ENCODE measurements at regions not wholly inside any gene's neighbourhood (a gene's known extent, or its start where the extent isn't known, plus 50 kb on each side); places are given as distances from the start of the nearest gene placed in this dataset.

- H3K18ac ChIP-seq (ENCODE audit: low read length), result no peak overlapping the region
- H3K23ac ChIP-seq (ENCODE audit: low read depth, low read length, poor library complexity), result no peak overlapping the region
- no peak overlapping the region for H3K14ac ChIP-seq (ENCODE audit: low read length)
- H2BK12ac ChIP-seq (ENCODE audit: low read length), result no peak overlapping the region
- no peaks in the 10 kb centered on the region for H3K79me1 ChIP-seq (ENCODE audit: low read depth, low read length)
- H2BK120ac ChIP-seq (ENCODE audit: low read depth, low read length), result no peak overlapping the region
- H3K4ac ChIP-seq (ENCODE audit: low read length), result no peak overlapping the region
- H3K27me3 ChIP-seq (ENCODE audit: control insufficient read depth in 3 of 3, insufficient read depth in 3 of 3, low read depth in 1 of 3, low read length in 3 of 3), result no peaks in the 10 kb centered on the region
- no peak overlapping the region for H3K4me3 ChIP-seq (ENCODE audit: low read length in 2 of 2)
- H4K91ac ChIP-seq (ENCODE audit: low read depth, low read length, poor library complexity), result no peak overlapping the region
- H2AFZ ChIP-seq (ENCODE audit: low read length), result peak overlapping the region; percentile 53
- peaks cover 0 to 3% of the 10 kb centered on the region in 2 donors for H3K4me1 ChIP-seq (ENCODE audit: control insufficient read depth in 2 of 2, insufficient read depth in 1 of 2, low read depth in 1 of 2, low read length in 2 of 2)
- no CpG with 5 or more reads among the region's 11 CpGs for WGBS, 2 donors (ENCODE audit: extremely low coverage in 2 of 2, insufficient read length in 2 of 2, insufficient replicate concordance in 1 of 2)
- H3K9me3 ChIP-seq (replicated peaks in 1 of 2; ENCODE audit: control insufficient read depth in 2 of 2, insufficient read depth in 1 of 2, low read depth in 1 of 2, low read length in 2 of 2), result no peaks in the 10 kb centered on the region
- H3K36me3 ChIP-seq (replicated peaks in 1 of 2; ENCODE audit: control insufficient read depth in 2 of 2, insufficient read depth in 2 of 2, low read length in 2 of 2), result no peaks in the 10 kb centered on the region
- DNase-seq (ENCODE audit: low spot score), result no peak
- no peak overlapping the region for H3K9ac ChIP-seq (ENCODE audit: low read depth, low read length, poor library complexity)
- H3K27ac ChIP-seq (replicated peaks; ENCODE audit: low read length), result no peak overlapping the region
- H2BK5ac ChIP-seq (ENCODE audit: low read length), result no peak overlapping the region
- no peak overlapping the region for H3K4me2 ChIP-seq (ENCODE audit: insufficient read depth, low read length, poor library complexity, severe bottlenecking)
- no peak overlapping the region for H2BK15ac ChIP-seq (ENCODE audit: low read length)
- no peak overlapping the region for H2AK5ac ChIP-seq (ENCODE audit: low read depth, low read length)
- no peak overlapping the region for H4K8ac ChIP-seq (ENCODE audit: low read depth, low read length)
These were observed 348.7 kb downstream of the HLX start for GRCh38 chr1:221227872-221228337.

- Histone ChIP-seq H4K91ac (ENCODE audit: low read depth, low read length, poor library complexity) (no peak overlapping the region), H2AFZ (ENCODE audit: low read length) (no peak overlapping the region), H3K14ac (ENCODE audit: low read length) (no peak overlapping the region), H3K27me3 (ENCODE audit: control insufficient read depth in 3 of 3, insufficient read depth in 3 of 3, low read depth in 1 of 3, low read length in 3 of 3) (no peaks in the 10 kb centered on the region), H3K4me2 (ENCODE audit: insufficient read depth, low read length, poor library complexity, severe bottlenecking) (no peak overlapping the region), H3K9ac (ENCODE audit: low read depth, low read length, poor library complexity) (no peak overlapping the region), H2BK15ac (ENCODE audit: low read length) (no peak overlapping the region), H3K27ac (replicated peaks; ENCODE audit: low read length) (no peak overlapping the region), H3K4me1 (ENCODE audit: control insufficient read depth in 2 of 2, insufficient read depth in 1 of 2, low read depth in 1 of 2, low read length in 2 of 2) (peaks cover 0 to 3% of the 10 kb centered on the region in 2 donors), H2AK5ac (ENCODE audit: low read depth, low read length) (no peak overlapping the region), H3K4me3 (ENCODE audit: low read length in 2 of 2) (no peak overlapping the region), H2BK12ac (ENCODE audit: low read length) (no peak overlapping the region), H3K23ac (ENCODE audit: low read depth, low read length, poor library complexity) (no peak overlapping the region), H3K4ac (ENCODE audit: low read length) (no peak overlapping the region), H3K79me1 (ENCODE audit: low read depth, low read length) (no peaks in the 10 kb centered on the region), H3K9me3 (replicated peaks in 1 of 2; ENCODE audit: control insufficient read depth in 2 of 2, insufficient read depth in 1 of 2, low read depth in 1 of 2, low read length in 2 of 2) (no peaks in the 10 kb centered on the region), H3K36me3 (replicated peaks in 1 of 2; ENCODE audit: control insufficient read depth in 2 of 2, insufficient read depth in 2 of 2, low read length in 2 of 2) (no peaks in the 10 kb centered on the region), H2BK5ac (ENCODE audit: low read length) (no peak overlapping the region), H2BK120ac (ENCODE audit: low read depth, low read length) (no peak overlapping the region), H3K18ac (ENCODE audit: low read length) (no peak overlapping the region), H4K8ac (ENCODE audit: low read depth, low read length) (no peak overlapping the region)
- no peak for DNase-seq (ENCODE audit: low spot score)
- no CpG with 5 or more reads among the region's 5 CpGs for WGBS, 2 donors (ENCODE audit: extremely low coverage in 2 of 2, insufficient read length in 2 of 2, insufficient replicate concordance in 1 of 2)
These were observed 349.4 kb downstream of the HLX start for GRCh38 chr1:221228594-221228993.

- Histone ChIP-seq H2AK5ac (ENCODE audit: low read depth, low read length) (no peak overlapping the region), H2BK12ac (ENCODE audit: low read length) (no peak overlapping the region), H3K27ac (replicated peaks; ENCODE audit: low read length) (no peak overlapping the region), H3K4ac (ENCODE audit: low read length) (no peak overlapping the region), H2BK15ac (ENCODE audit: low read length) (no peak overlapping the region), H3K4me2 (ENCODE audit: insufficient read depth, low read length, poor library complexity, severe bottlenecking) (no peak overlapping the region), H3K4me3 (ENCODE audit: low read length in 2 of 2) (no peak overlapping the region), H4K91ac (ENCODE audit: low read depth, low read length, poor library complexity) (no peak overlapping the region), H2AFZ (ENCODE audit: low read length) (no peak overlapping the region), H3K36me3 (replicated peaks in 1 of 2; ENCODE audit: control insufficient read depth in 2 of 2, insufficient read depth in 2 of 2, low read length in 2 of 2) (no peaks in the 10 kb centered on the region), H4K8ac (ENCODE audit: low read depth, low read length) (no peak overlapping the region), H2BK120ac (ENCODE audit: low read depth, low read length) (no peak overlapping the region), H3K4me1 (ENCODE audit: control insufficient read depth in 2 of 2, insufficient read depth in 1 of 2, low read depth in 1 of 2, low read length in 2 of 2) (peaks cover 0 to 3% of the 10 kb centered on the region in 2 donors), H3K23ac (ENCODE audit: low read depth, low read length, poor library complexity) (no peak overlapping the region), H3K27me3 (ENCODE audit: control insufficient read depth in 3 of 3, insufficient read depth in 3 of 3, low read depth in 1 of 3, low read length in 3 of 3) (no peaks in the 10 kb centered on the region), H3K79me1 (ENCODE audit: low read depth, low read length) (no peaks in the 10 kb centered on the region), H3K14ac (ENCODE audit: low read length) (no peak overlapping the region), H2BK5ac (ENCODE audit: low read length) (no peak overlapping the region), H3K9me3 (replicated peaks in 1 of 2; ENCODE audit: control insufficient read depth in 2 of 2, insufficient read depth in 1 of 2, low read depth in 1 of 2, low read length in 2 of 2) (no peaks in the 10 kb centered on the region), H3K9ac (ENCODE audit: low read depth, low read length, poor library complexity) (no peak overlapping the region), H3K18ac (ENCODE audit: low read length) (no peak overlapping the region)
- DNase-seq (ENCODE audit: low spot score), result no peak
- WGBS, 2 donors (ENCODE audit: extremely low coverage in 2 of 2, insufficient read length in 2 of 2, insufficient replicate concordance in 1 of 2), result no CpG with 5 or more reads among the region's 1 CpG
These were observed 351.4 kb downstream of the HLX start for GRCh38 chr1:221230605-221231004.

- H3K4me2 ChIP-seq (ENCODE audit: insufficient read depth, low read length, poor library complexity, severe bottlenecking), result no peak overlapping the region
- H3K9me3 ChIP-seq (replicated peaks in 1 of 2; ENCODE audit: control insufficient read depth in 2 of 2, insufficient read depth in 1 of 2, low read depth in 1 of 2, low read length in 2 of 2), result no peaks in the 10 kb centered on the region
- no peak overlapping the region for H2BK15ac ChIP-seq (ENCODE audit: low read length)
- no peak overlapping the region for H4K91ac ChIP-seq (ENCODE audit: low read depth, low read length, poor library complexity)
- H3K27ac ChIP-seq (replicated peaks; ENCODE audit: low read length), result no peak overlapping the region
- no peak overlapping the region for H3K4ac ChIP-seq (ENCODE audit: low read length)
- no peak overlapping the region for H3K18ac ChIP-seq (ENCODE audit: low read length)
- no peak overlapping the region for H4K8ac ChIP-seq (ENCODE audit: low read depth, low read length)
- H3K79me1 ChIP-seq (ENCODE audit: low read depth, low read length), result no peaks in the 10 kb centered on the region
- no peaks in the 10 kb centered on the region for H3K4me1 ChIP-seq (ENCODE audit: control insufficient read depth in 2 of 2, insufficient read depth in 1 of 2, low read depth in 1 of 2, low read length in 2 of 2)
- no peak overlapping the region for H3K4me3 ChIP-seq (ENCODE audit: low read length in 2 of 2)
- H3K27me3 ChIP-seq (ENCODE audit: control insufficient read depth in 3 of 3, insufficient read depth in 3 of 3, low read depth in 1 of 3, low read length in 3 of 3), result no peaks in the 10 kb centered on the region
- H3K23ac ChIP-seq (ENCODE audit: low read depth, low read length, poor library complexity), result no peak overlapping the region
- no peak overlapping the region for H2AK5ac ChIP-seq (ENCODE audit: low read depth, low read length)
- H3K9ac ChIP-seq (ENCODE audit: low read depth, low read length, poor library complexity), result no peak overlapping the region
- H2AFZ ChIP-seq (ENCODE audit: low read length), result no peak overlapping the region
- no CpG with 5 or more reads among the region's 2 CpGs for WGBS, 2 donors (ENCODE audit: extremely low coverage in 2 of 2, insufficient read length in 2 of 2, insufficient replicate concordance in 1 of 2)
- DNase-seq (ENCODE audit: low spot score), result no peak
- H3K36me3 ChIP-seq (replicated peaks in 1 of 2; ENCODE audit: control insufficient read depth in 2 of 2, insufficient read depth in 2 of 2, low read length in 2 of 2), result no peaks in the 10 kb centered on the region
- H2BK5ac ChIP-seq (ENCODE audit: low read length), result no peak overlapping the region
- no peak overlapping the region for H2BK12ac ChIP-seq (ENCODE audit: low read length)
- H2BK120ac ChIP-seq (ENCODE audit: low read depth, low read length), result no peak overlapping the region
- H3K14ac ChIP-seq (ENCODE audit: low read length), result no peak overlapping the region
These were observed 355.5 kb downstream of the HLX start for GRCh38 chr1:221234791-221235190.

Measured in neuronal stem cell (in vitro differentiated cells).